GM12878 (cell line): ENCODE measurements at regions not wholly inside any gene's neighbourhood (a gene's known extent, or its start where the extent isn't known, plus 50 kb on each side); places are given as distances from the start of the nearest gene placed in this dataset.

Experiments
- ATAC-seq: fragments of 200-7000 bp; cut with Tn5 transposase; 3 replicates; pipeline ENCODE4 v1.9.1; 2020; ENCODE audit warnings: mild to moderate bottlenecking, moderate library complexity
- BruUV-seq: library from RNA; stranded (reverse); fragments of 400-500 nt; replicated peaks from 2 replicates; lab custom pipeline; 2021; lab: Mats Ljungman, UMichigan
- CTCF ChIA-PET: fragments of 300-600 bp; sonication (Branson Sonifier 250); formaldehyde crosslinking; extraction: SDS; loops from one replicate; lab custom pipeline; 2021; ENCODE audit warnings: inconsistent platforms; lab: Yijun Ruan, JAX
- POLR2A ChIA-PET: fragments of 350-600 bp; formaldehyde crosslinking; extraction: SDS; loops from one replicate; lab custom pipeline; 2021; ENCODE audit warnings: inconsistent platforms; lab: Charles Lee
- RAD21 ChIA-PET: fragments of 300-600 bp; sonication (Branson Sonifier 250); formaldehyde crosslinking; loops from one replicate; lab custom pipeline; 2023; ENCODE audit warnings: antibody characterized with exemption; ENCODE audit not compliant: unreplicated experiment; lab: Charles Lee
- SMC1A ChIA-PET: fragments of 300-600 bp; sonication (Branson Sonifier 250); formaldehyde crosslinking; loops from one replicate; lab custom pipeline; 2023; ENCODE audit not compliant: unreplicated experiment, uncharacterized antibody; lab: Charles Lee
- DNase-seq: peaks from one replicate; pipeline ENCODE4 v3.0.0-alpha.2; 2011; ENCODE audit warnings: low read depth, low spot score
- FAIRE-seq: peaks from 3 replicates; lab custom pipeline; 2011; peaks lifted over from hg19 to GRCh38; lab: Jason Lieb, UNC
- H2AFZ ChIP-seq: 2 replicates; pipeline ENCODE4 v1.6.0; 2011; ENCODE audit warnings: low read depth, low read length, control low read depth; ENCODE audit not compliant: control insufficient read depth
- H3K27ac ChIP-seq: 2 replicates; pipeline ENCODE4 v1.5.1; 2011; ENCODE audit warnings: control low read depth; ENCODE audit not compliant: control insufficient read depth, insufficient read depth
- H3K27me3 ChIP-seq, 2 experiments: replicated peaks in 1 of 2; 2 replicates each; pipeline versions ENCODE4 v1.6.0 to v1.6.1; 2011; ENCODE audit warnings: low read length in 1 of 2; ENCODE audit not compliant: control insufficient read depth in 2 of 2, insufficient read depth in 2 of 2
- H3K36me3 ChIP-seq, 2 experiments: 2 replicates each; pipeline ENCODE4 v1.5.1; 2011; ENCODE audit warnings: low read length in 1 of 2; ENCODE audit not compliant: control insufficient read depth in 2 of 2, insufficient read depth in 2 of 2
- H3K4me1 ChIP-seq: 2 replicates; pipeline ENCODE4 v1.6.1; 2011; ENCODE audit warnings: mild to moderate bottlenecking, low read length, moderate library complexity, mixed read lengths; ENCODE audit not compliant: control insufficient read depth, insufficient read depth
- H3K4me2 ChIP-seq: 2 replicates; pipeline ENCODE4 v1.6.0; 2011; ENCODE audit warnings: control low read depth; ENCODE audit not compliant: control insufficient read depth, insufficient read depth
- H3K4me3 ChIP-seq: fragments of 200-600 bp; sonication (generic); 2 replicates; pipeline ENCODE4 v1.5.1; 2016
- H3K79me2 ChIP-seq: 2 replicates; pipeline ENCODE4 v1.6.0; 2011; ENCODE audit warnings: low read length; ENCODE audit not compliant: control insufficient read depth, insufficient read depth
- H3K9ac ChIP-seq: 2 replicates; pipeline ENCODE4 v1.8.0; 2011; ENCODE audit warnings: low read length, control low read depth, mixed read lengths; ENCODE audit not compliant: control insufficient read depth, insufficient read depth
- H3K9me3 ChIP-seq: replicated peaks from 3 replicates; pipeline ENCODE4 v1.5.1; 2011; ENCODE audit warnings: mild to moderate bottlenecking, low read length; ENCODE audit not compliant: control insufficient read depth, insufficient read depth
- H4K20me1 ChIP-seq: 2 replicates; pipeline ENCODE4 v1.6.0; 2011; ENCODE audit not compliant: control insufficient read depth, insufficient read depth
- IKZF1 ChIP-seq: fragments of 450-650 bp; conservative IDR thresholded peaks from 2 replicates; pipeline ENCODE4 v1.6.1; 2017; ENCODE audit warnings: antibody characterized with exemption, mild to moderate bottlenecking
- IKZF2 ChIP-seq, 2 experiments: fragments of 450-650 bp; IDR thresholded peaks; 2 replicates each; pipeline ENCODE4 v1.6.1; 2017; ENCODE audit warnings: mild to moderate bottlenecking in 2 of 2, moderate library complexity in 2 of 2
- PKNOX1 ChIP-seq: fragments of 450-650 bp; IDR thresholded peaks from 2 replicates; pipeline ENCODE4 v1.6.1; 2016; ENCODE audit warnings: mild to moderate bottlenecking
- SMARCA5 ChIP-seq: fragments of 450-650 bp; IDR thresholded peaks from 2 replicates; pipeline ENCODE4 v1.6.1; 2017; ENCODE audit warnings: mild to moderate bottlenecking
- SRF ChIP-seq, 2 experiments: IDR thresholded peaks; 2 replicates each; pipeline ENCODE4 v1.6.1; 2011; ENCODE audit warnings: low read depth in 2 of 2, low read length in 2 of 2, mild to moderate bottlenecking in 1 of 2, moderate library complexity in 1 of 2
- TAF1 ChIP-seq: IDR thresholded peaks from 2 replicates; pipeline ENCODE4 v1.6.1; 2011; ENCODE audit warnings: mild to moderate bottlenecking, low read depth, low read length, borderline replicate concordance
- WGBS: methylation state at CpG from one replicate; pipeline ENCODE4 v1.1.6; 2016; ENCODE audit warnings: low lambda C conversion rate; ENCODE audit not compliant: insufficient replicate concordance, insufficient coverage; ENCODE audit errors: missing lambda C conversion rate; 5-methylcytosine and 5-hydroxymethylcytosine counted together
- in situ Hi-C: fragments of 300-500 bp; cut with MboI; formaldehyde crosslinking; loops from 9 replicates; pipeline ENCODE4 v1.14.3; 2018; ENCODE audit warnings: mixed read lengths
- intact Hi-C: fragments of 100-400 bp; cut with micrococcal nuclease; formaldehyde crosslinking; loops from one replicate; pipeline ENCODE4 v1.14.2; 2022; ENCODE audit not compliant: unreplicated experiment
- TF ChIP-seq, protein P1 (sequence below): IDR thresholded peaks from 2 replicates; pipeline ENCODE4 v1.6.1; 2011; ENCODE audit warnings: mild to moderate bottlenecking, low read depth, low read length, moderate library complexity; ENCODE audit not compliant: insufficient replicate concordance

GRCh38 chr6:12608874-12609273 is 107.7 kb upstream of the PHACTR1 start:
- RAD21 ChIA-PET = interaction anchor here (0.8 to 11.7 kb wide), 18 partner anchors 13 to 1082 kb away, joined by 3 to 384 read pairs (median 5); partner anchors contain the start of gene EDN1
- FAIRE-seq (no peak), DNase-seq (no peak), ATAC-seq (peak; percentile 40)
- Histone ChIP-seq H3K4me3 (no peak overlapping the region; the same call in 1 of the 2 replicates), H3K4me2 (peak overlapping the region; percentile 87), H2AFZ (peak overlapping the region; percentile 82), H3K27me3 (no peaks in the 10 kb centered on the region), H3K36me3 (no peaks in the 10 kb centered on the region), H3K79me2 (no peaks in the 10 kb centered on the region), H3K4me1 (peaks cover 37% of the 10 kb centered on the region), H3K27ac (peak overlapping the region; percentile 93), H4K20me1 (no peaks in the 10 kb centered on the region), H3K9me3 (no peaks in the 10 kb centered on the region), H3K9ac (peak overlapping the region; percentile 49)
- 69% methylated on average over 3 of the region's 3 CpGs for WGBS
- TF ChIP-seq SRF (IDR thresholded peaks at IDR 0.05; ENCODE audit: low read depth in 2 of 2, low read length in 2 of 2) = no peak
- TF ChIP-seq PKNOX1 = peak; percentile 94
- 0 out of 4 replicates have a peak, but pooled peaks of 1 of the 2 experiments have one; percentile 6 for TF ChIP-seq IKZF2 (IDR thresholded peaks at IDR 0.05)
- 0 out of 2 replicates have a peak, but pooled peaks have one; percentile 30 for TF ChIP-seq IKZF1
- no peak for TF ChIP-seq TAF1
- TF ChIP-seq, protein P1, sequence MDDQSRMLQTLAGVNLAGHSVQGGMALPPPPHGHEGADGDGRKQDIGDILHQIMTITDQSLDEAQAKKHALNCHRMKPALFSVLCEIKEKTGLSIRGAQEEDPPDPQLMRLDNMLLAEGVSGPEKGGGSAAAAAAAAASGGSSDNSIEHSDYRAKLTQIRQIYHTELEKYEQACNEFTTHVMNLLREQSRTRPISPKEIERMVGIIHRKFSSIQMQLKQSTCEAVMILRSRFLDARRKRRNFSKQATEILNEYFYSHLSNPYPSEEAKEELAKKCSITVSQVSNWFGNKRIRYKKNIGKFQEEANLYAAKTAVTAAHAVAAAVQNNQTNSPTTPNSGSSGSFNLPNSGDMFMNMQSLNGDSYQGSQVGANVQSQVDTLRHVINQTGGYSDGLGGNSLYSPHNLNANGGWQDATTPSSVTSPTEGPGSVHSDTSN = peak; percentile 64
- TF ChIP-seq SMARCA5 = peak; percentile 59
- BruUV-seq = no TSS peak
- intact Hi-C loops = loop anchor here (1.0 to 10.0 kb wide), 4 partner anchors 226 to 884 kb away; no protein-coding TSS in a partner anchor
- in situ Hi-C loops = loop anchor here (5.0 to 10.0 kb wide), 6 partner anchors 252 to 1022 kb away; partner anchors contain the start of gene HIVEP1
- CTCF ChIA-PET = interaction anchor here (0.6 to 12.4 kb wide), 18 partner anchors 9 to 1070 kb away, joined by 3 to 403 read pairs (median 4); partner anchors contain the start of gene EDN1
- POLR2A ChIA-PET = interaction anchor here (0.7 to 4.4 kb wide), 8 partner anchors 216 to 955 kb away, joined by 3 to 27 read pairs (median 4); partner anchors contain the start of gene EDN1
- SMC1A ChIA-PET = interaction anchor here (0.6 to 11.1 kb wide), 20 partner anchors 8 to 1094 kb away, joined by 3 to 382 read pairs (median 4); partner anchors contain the start of gene EDN1
